Pancreas (tissue), 10 donors: ENCODE measurements at regions not wholly inside any gene's neighbourhood (a gene's known extent, or its start where the extent isn't known, plus 50 kb on each side); places are given as distances from the start of the nearest gene placed in this dataset.

ENCODE experiments used
- ATAC-seq, 4 donors: fragments of 200-7000 bp; cut with Tn5 transposase; one replicate each; pipeline versions ENCODE4 v1.8.0 to v1.9.1; 2020; ENCODE audit warnings: mild to moderate bottlenecking in 4 of 4, moderate library complexity in 4 of 4
- DNase-seq, 6 donors: peaks; one replicate each; pipeline ENCODE4 v3.0.0-alpha.2; 2020
- FAIRE-seq: peaks from 2 replicates; lab custom pipeline; 2012; peaks lifted over from hg19 to GRCh38; lab: Jason Lieb, UNC
- H3K27ac ChIP-seq, 4 donors: fragments of 200-600 bp; sonication (generic); 1 replicate in 3 of 4; 2 replicates in 1 of 4; pipeline versions ENCODE4 v1.5.0 to v1.8.0; 2020
- H3K27me3 ChIP-seq, 4 donors: fragments of 200-600 bp; one replicate each; pipeline ENCODE4 v1.8.0; 2021
- H3K36me3 ChIP-seq, 3 donors: fragments of 200-600 bp; sonication (generic) in 1 of 3; one replicate each; pipeline versions ENCODE4 v1.5.0 to v1.8.0; 2020 to 2021
- H3K4me1 ChIP-seq, 3 donors: fragments of 200-600 bp; one replicate each; pipeline ENCODE4 v1.8.0; 2021
- H3K4me3 ChIP-seq, 4 donors: fragments of 200-600 bp; sonication (generic) in 2 of 4; one replicate each; pipeline versions ENCODE4 v1.5.0 to v1.8.0; 2020 to 2021
- H3K9me3 ChIP-seq, 4 donors: fragments of 200-600 bp; one replicate each; pipeline ENCODE4 v1.8.0; 2021
- WGBS, 2 donors: extraction: QIAGEN DNeasy Blood & Tissue Kit; methylation state at CpG; one replicate each; pipeline ENCODE4 v1.1.7; 2013; 5-methylcytosine and 5-hydroxymethylcytosine counted together
- intact Hi-C, 3 donors: fragments of 100-400 bp; cut with DNase I; formaldehyde crosslinking; loops; one replicate each; pipeline versions ENCODE4 v1.11.1 to v1.14.2; 2022
- TF ChIP-seq, protein P1 (sequence below), 4 donors: fragments of 200-600 bp; sonication (generic) in 3 of 4; IDR thresholded peaks; one replicate each; pipeline versions ENCODE4 v1.5.0 to v1.8.0; 2021; ENCODE audit warnings: antibody characterized with exemption in 4 of 4
- donor health status: healthy with polysubstance abuse.
- donor health status: DM: no; HTN: no; CAD: no; lungs with moderate emphysema.
- donor health status: DM: no; HTN: no; CAD: no.
- donor health status: control.
- donor health status: control.
- donor health status: Bipolar disorder and iron deficiency.
- donor health status: DM: yes; HTN: yes; CAD: no.
- donor health status: DM: no; HTN: no; CAD: no.
- donor health status: DM: no; HTN: no; CAD: no.
- donor health status: DM: yes; HTN: yes; CAD: no.

DNA sequence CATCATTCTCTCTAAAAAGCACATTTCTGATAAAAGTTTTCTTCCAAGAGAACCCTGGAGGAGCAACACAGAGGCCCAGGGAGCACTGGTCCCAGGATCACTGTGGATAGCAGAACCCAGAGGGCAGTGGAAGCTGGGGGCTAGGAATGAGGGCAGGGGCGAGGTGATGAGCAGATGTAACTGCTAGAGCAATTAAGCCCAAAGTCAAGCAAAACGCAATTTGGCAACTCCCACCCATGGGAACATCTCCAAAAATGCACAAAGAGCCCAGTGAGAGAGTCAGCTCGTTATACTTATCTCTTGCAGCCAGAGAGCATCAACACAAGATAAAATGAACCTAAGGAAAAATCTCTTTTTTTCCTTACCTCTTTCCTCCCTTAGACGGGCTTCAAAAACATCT is 284.2 kb downstream of the TBC1D4 start:
- no peak overlapping the region for H3K27ac ChIP-seq
- no peaks in the 10 kb centered on the region for H3K9me3 ChIP-seq
- intact Hi-C loops: no loop called here
- 37 to 45% methylated on average over 4 of the region's 4 CpGs for WGBS, 2 donors
- no peak for FAIRE-seq
- TF ChIP-seq, protein P1, sequence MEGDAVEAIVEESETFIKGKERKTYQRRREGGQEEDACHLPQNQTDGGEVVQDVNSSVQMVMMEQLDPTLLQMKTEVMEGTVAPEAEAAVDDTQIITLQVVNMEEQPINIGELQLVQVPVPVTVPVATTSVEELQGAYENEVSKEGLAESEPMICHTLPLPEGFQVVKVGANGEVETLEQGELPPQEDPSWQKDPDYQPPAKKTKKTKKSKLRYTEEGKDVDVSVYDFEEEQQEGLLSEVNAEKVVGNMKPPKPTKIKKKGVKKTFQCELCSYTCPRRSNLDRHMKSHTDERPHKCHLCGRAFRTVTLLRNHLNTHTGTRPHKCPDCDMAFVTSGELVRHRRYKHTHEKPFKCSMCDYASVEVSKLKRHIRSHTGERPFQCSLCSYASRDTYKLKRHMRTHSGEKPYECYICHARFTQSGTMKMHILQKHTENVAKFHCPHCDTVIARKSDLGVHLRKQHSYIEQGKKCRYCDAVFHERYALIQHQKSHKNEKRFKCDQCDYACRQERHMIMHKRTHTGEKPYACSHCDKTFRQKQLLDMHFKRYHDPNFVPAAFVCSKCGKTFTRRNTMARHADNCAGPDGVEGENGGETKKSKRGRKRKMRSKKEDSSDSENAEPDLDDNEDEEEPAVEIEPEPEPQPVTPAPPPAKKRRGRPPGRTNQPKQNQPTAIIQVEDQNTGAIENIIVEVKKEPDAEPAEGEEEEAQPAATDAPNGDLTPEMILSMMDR (IDR thresholded peaks at IDR 0.05): no peak
- peaks cover 0 to 6% (median 0%) of the 10 kb centered on the region in 4 donors for H3K27me3 ChIP-seq
- H3K36me3 ChIP-seq: no peaks in the 10 kb centered on the region
- H3K4me1 ChIP-seq: no peaks in the 10 kb centered on the region
- no peak for DNase-seq
- no peak for ATAC-seq
- no peak overlapping the region for H3K4me3 ChIP-seq

DNA sequence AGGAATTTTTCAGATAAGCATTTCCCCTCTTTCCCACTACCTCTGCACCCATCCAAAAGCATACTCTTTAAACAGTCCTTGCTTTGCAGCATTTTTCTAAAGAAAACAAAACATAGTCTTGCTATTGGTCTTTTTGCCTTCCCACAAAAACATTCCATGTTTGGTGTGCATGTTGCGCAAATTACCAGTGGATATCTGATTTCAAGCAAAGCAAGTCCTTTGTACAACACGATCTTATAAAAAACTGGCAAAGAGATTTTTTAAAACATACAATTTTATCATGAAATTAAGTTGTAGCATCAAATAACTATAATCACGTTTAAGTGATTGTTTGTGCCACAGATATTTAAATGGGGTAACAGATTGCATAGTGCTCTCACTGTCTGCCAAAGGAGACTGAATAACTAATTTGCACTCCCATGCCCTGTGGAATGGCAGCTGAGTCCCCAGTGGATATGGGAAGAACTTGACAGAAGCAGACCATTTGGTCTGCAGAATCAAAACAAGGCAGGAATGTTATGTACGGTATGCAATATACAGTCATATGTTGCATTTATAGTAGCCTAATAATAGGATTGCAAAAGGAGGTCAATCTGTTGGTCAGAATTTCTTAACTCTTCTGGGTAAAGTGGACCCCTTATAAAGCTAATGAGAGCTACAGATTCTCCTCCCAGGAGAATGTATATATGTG is 285.7 kb downstream of the TBC1D4 start:
- Histone ChIP-seq H3K27ac (no peak overlapping the region), H3K9me3 (no peaks in the 10 kb centered on the region), H3K27me3 (peaks cover 0 to 6% (median 0%) of the 10 kb centered on the region in 4 donors), H3K4me1 (no peaks in the 10 kb centered on the region), H3K4me3 (no peak overlapping the region), H3K36me3 (no peaks in the 10 kb centered on the region)
- no peak for FAIRE-seq
- DNase-seq: no peak
- TF ChIP-seq, protein P1 (IDR thresholded peaks at IDR 0.05): no peak
- 54 to 59% methylated on average over 4 of the region's 4 CpGs for WGBS, 2 donors
- intact Hi-C loops: no loop called here
- no peak for ATAC-seq

DNA sequence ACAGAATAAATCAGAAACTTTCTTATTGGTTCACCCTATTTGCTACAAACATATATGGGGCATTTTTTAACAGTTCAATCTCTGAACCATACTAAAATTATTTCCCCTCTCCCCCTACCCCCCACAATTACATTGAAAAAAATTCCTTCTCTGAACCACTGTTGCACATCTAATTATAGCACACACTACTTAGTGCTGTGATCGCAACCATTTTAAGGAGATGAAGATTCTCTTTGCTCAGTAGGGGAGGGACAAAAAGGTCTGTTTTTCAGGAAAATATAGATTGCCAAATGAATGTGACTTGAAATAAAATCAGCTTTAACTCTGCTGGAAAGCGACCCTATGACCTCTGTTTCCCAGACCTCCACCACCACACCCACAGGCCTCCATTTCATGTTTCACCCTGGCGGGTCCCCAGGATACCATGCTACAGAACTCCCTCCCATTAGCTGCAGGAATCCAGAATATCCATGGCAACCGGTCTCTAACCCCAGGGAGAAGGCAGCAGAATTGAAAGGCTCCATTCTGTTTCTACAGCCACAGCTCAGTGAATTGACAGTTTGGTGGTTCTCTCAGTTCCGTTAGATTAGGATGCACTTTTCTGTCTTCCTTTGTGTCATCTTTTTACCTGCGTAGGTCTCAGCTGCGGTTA is 286.3 kb downstream of the TBC1D4 start:
- Histone ChIP-seq H3K4me3 (no peak overlapping the region), H3K9me3 (no peaks in the 10 kb centered on the region), H3K36me3 (no peaks in the 10 kb centered on the region), H3K27me3 (peaks cover 0 to 6% (median 0%) of the 10 kb centered on the region in 4 donors), H3K4me1 (no peaks in the 10 kb centered on the region), H3K27ac (no peak overlapping the region)
- 64 to 75% methylated on average over 7 of the region's 7 CpGs for WGBS, 2 donors
- intact Hi-C loops: no loop called here
- DNase-seq: no peak
- TF ChIP-seq, protein P1 (IDR thresholded peaks at IDR 0.05): no peak
- ATAC-seq: no peak
- no peak for FAIRE-seq

DNA sequence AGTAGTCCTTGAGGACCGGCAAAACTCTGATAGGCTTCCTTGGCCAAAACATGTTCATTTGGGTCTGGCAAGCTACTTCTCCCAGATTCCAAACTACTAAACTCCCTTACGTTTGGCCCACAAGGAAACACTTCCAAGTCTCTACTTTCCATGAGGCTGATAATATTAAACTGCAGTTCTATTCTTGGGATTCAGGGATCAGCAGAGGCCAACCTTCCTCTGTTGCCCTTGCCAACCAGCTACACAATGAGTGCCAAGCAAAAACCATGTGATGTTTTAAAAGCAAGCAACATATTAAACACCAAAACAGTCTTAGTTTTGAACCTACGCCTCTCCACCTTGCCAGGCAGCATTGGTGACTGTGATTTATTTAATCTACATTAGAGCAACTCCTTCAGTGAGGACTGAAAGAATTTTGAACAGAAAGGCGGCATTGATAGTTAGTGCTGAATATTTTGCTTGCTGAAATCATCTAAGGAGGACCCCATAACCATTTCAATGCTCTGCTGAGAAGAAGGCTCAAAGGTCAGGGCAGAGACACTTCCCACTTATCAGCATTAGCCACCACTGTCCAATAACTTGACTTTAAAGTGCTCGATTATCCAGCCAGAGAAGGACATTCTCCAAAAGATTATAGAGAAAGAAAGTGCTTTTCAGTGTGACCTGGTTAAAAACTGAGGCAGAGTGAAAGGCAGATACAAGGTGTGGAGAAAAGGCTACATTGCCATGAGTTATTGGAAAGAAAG is 287.1 kb downstream of the TBC1D4 start:
- Histone ChIP-seq H3K9me3 (no peaks in the 10 kb centered on the region), H3K4me1 (no peaks in the 10 kb centered on the region), H3K27me3 (peaks cover 0 to 6% (median 0%) of the 10 kb centered on the region in 4 donors), H3K4me3 (no peak overlapping the region), H3K36me3 (no peaks in the 10 kb centered on the region), H3K27ac (no peak overlapping the region)
- TF ChIP-seq, protein P1 (IDR thresholded peaks at IDR 0.05): no peak
- no peak for FAIRE-seq
- no peak for ATAC-seq
- 52 to 65% methylated on average over 5 of the region's 5 CpGs for WGBS, 2 donors
- intact Hi-C loops: no loop called here
- DNase-seq: no peak
